Right lobe of liver (tissue), 4 donors: ENCODE measurements at regions not wholly inside any gene's neighbourhood (a gene's known extent, or its start where the extent isn't known, plus 50 kb on each side); places are given as distances from the start of the nearest gene placed in this dataset.

Experiments used
- POLR2A ChIP-seq: fragments of 450-650 bp; IDR thresholded peaks from one replicate; pipeline ENCODE4 v1.6.1; 2017; ENCODE audit warnings: antibody characterized with exemption, mild to moderate bottlenecking
- TF ChIP-seq, protein P1 (sequence below), 4 donors: fragments of 200-600 bp in 3 of 4; fragments of 450-650 bp in 1 of 4; IDR thresholded peaks; one replicate each; pipeline versions ENCODE4 v1.5.1 to v1.8.0; 2016 to 2022; ENCODE audit warnings: antibody characterized with exemption in 4 of 4, mild to moderate bottlenecking in 2 of 4
- donor health status: DM: no; HTN: no; CAD: no.
- donor health status: DM: no; HTN: no; CAD: no.
- donor health status: DM: no; HTN: yes; CAD: no.

DNA sequence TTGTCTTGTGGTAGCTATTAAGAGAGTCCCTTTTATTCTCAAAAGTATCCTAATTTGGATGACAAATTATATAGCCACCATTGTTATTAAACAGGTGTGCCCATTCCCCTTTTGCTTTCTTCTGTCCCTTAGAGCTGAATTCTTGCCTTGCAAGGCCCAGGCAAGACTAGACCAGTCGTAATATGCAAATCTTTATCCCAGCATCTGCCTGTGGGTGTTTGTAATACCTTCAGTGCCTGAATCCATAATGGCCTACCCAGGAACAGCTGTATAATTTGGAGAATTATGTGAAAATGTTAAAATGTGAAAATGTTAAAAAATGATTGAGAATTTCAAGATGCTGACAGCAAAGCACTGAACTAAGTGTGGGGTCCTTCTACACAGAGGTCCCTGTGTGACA, 403.0 kb upstream of the RBMS3 start:
- TF ChIP-seq, protein P1, sequence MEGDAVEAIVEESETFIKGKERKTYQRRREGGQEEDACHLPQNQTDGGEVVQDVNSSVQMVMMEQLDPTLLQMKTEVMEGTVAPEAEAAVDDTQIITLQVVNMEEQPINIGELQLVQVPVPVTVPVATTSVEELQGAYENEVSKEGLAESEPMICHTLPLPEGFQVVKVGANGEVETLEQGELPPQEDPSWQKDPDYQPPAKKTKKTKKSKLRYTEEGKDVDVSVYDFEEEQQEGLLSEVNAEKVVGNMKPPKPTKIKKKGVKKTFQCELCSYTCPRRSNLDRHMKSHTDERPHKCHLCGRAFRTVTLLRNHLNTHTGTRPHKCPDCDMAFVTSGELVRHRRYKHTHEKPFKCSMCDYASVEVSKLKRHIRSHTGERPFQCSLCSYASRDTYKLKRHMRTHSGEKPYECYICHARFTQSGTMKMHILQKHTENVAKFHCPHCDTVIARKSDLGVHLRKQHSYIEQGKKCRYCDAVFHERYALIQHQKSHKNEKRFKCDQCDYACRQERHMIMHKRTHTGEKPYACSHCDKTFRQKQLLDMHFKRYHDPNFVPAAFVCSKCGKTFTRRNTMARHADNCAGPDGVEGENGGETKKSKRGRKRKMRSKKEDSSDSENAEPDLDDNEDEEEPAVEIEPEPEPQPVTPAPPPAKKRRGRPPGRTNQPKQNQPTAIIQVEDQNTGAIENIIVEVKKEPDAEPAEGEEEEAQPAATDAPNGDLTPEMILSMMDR (IDR thresholded peaks at IDR 0.05), result no peak
- no peak for TF ChIP-seq POLR2A
